Neural progenitor cell (in vitro differentiated cells): ENCODE measurements at regions not wholly inside any gene's neighbourhood (a gene's known extent, or its start where the extent isn't known, plus 50 kb on each side); places are given as distances from the start of the nearest gene placed in this dataset.

ENCODE experiments used
- DNase-seq: peaks from one replicate; pipeline ENCODE4 v3.0.0-alpha.2; 2016; ENCODE audit warnings: low spot score
- H2AFZ ChIP-seq: fragments of 200-600 bp; sonication (generic); replicated peaks from 2 replicates; pipeline ENCODE4 v1.6.1; 2016; ENCODE audit warnings: antibody characterized with exemption
- H3F3A ChIP-seq: fragments of 200-600 bp; sonication (generic); 2 replicates; pipeline ENCODE4 v1.6.1; 2016; ENCODE audit warnings: antibody characterized with exemption, low read depth
- H3K27ac ChIP-seq: fragments of 200-600 bp; sonication (generic); 2 replicates; pipeline ENCODE4 v1.5.1; 2016; ENCODE audit warnings: mild to moderate bottlenecking
- H3K27me3 ChIP-seq: fragments of 200-600 bp; sonication (generic); 2 replicates; pipeline ENCODE4 v1.6.1; 2016; ENCODE audit warnings: mild to moderate bottlenecking, moderate library complexity
- H3K36me3 ChIP-seq: fragments of 200-600 bp; sonication (generic); 2 replicates; pipeline ENCODE4 v1.5.1; 2016
- H3K4me1 ChIP-seq: fragments of 200-600 bp; sonication (generic); 2 replicates; pipeline ENCODE4 v1.6.1; 2016; ENCODE audit warnings: mixed run types
- H3K4me2 ChIP-seq: fragments of 200-600 bp; sonication (generic); 2 replicates; pipeline ENCODE4 v1.6.1; 2016
- H3K4me3 ChIP-seq: fragments of 200-600 bp; sonication (generic); 2 replicates; pipeline ENCODE4 v1.5.1; 2016
- H3K79me2 ChIP-seq: fragments of 200-600 bp; sonication (generic); 2 replicates; pipeline ENCODE4 v1.6.1; 2016; ENCODE audit warnings: low read depth
- H3K9ac ChIP-seq: fragments of 200-600 bp; sonication (generic); 2 replicates; pipeline ENCODE4 v1.6.1; 2016
- H3K9me3 ChIP-seq: fragments of 200-600 bp; sonication (generic); 2 replicates; pipeline ENCODE4 v1.5.1; 2016; ENCODE audit warnings: low read depth
- H4K20me1 ChIP-seq: fragments of 200-600 bp; sonication (generic); 2 replicates; pipeline ENCODE4 v1.6.1; 2016; ENCODE audit warnings: low read depth
- H3K27ac Mint-ChIP-seq: 3 replicates; pipeline ENCODE4 v1.8.0; 2021; ENCODE audit warnings: mixed read lengths
- H3K27me3 Mint-ChIP-seq: 2 replicates; pipeline ENCODE4 v1.8.0; 2022; ENCODE audit warnings: low read depth, mild to moderate bottlenecking, inconsistent platforms, moderate library complexity, mixed read lengths; ENCODE audit not compliant: insufficient read depth
- H3K36me3 Mint-ChIP-seq: 3 replicates; pipeline ENCODE4 v1.8.0; 2021; ENCODE audit warnings: mixed read lengths
- H3K4me1 Mint-ChIP-seq: 3 replicates; pipeline ENCODE4 v1.8.0; 2021; ENCODE audit warnings: mixed read lengths
- H3K4me3 Mint-ChIP-seq: 3 replicates; pipeline ENCODE4 v1.8.0; 2021; ENCODE audit warnings: mild to moderate bottlenecking, moderate library complexity, mixed read lengths
- H3K9me3 Mint-ChIP-seq: 3 replicates; pipeline ENCODE4 v1.8.0; 2020; ENCODE audit warnings: mixed read lengths
- EZH2 ChIP-seq: fragments of 200-600 bp; sonication (generic); IDR thresholded peaks from 2 replicates; pipeline ENCODE4 v1.6.1; 2017; ENCODE audit warnings: antibody characterized with exemption, mild to moderate bottlenecking, moderate library complexity
- EZH2phosphoT487 ChIP-seq: fragments of 200-600 bp; sonication (generic); IDR thresholded peaks from 2 replicates; pipeline ENCODE4 v1.6.1; 2017; ENCODE audit warnings: antibody characterized with exemption
- TF ChIP-seq, protein P1 (sequence below): fragments of 200-600 bp; sonication (generic); IDR thresholded peaks from 2 replicates; pipeline ENCODE4 v1.5.1; 2017; ENCODE audit warnings: antibody characterized with exemption, mild to moderate bottlenecking

DNA sequence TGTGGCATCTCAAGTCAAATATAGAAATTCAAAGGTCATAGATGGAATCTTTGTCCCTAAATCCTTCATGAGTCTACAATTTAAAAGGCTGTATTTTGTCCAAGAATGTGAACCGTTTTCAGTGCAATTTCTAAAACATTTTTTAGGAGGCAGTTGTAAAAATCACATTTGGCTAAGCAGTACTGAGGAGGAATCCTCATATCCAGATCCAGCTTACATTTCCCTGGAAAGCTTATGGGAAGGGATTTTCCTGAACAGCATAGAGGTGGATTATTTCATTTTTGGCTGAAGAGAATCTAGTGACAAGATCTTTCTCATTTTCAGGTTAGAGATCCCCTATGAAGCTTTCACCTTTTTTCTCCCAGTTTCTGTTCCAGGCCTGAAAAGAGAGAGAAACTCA is 178.4 kb downstream of the POLR2M start:
- H3K27me3 Mint-ChIP-seq = peaks cover 2% of the 10 kb centered on the region
- no peaks in the 10 kb centered on the region for H3K4me1 Mint-ChIP-seq
- no peaks in the 10 kb centered on the region for H3K9me3 Mint-ChIP-seq
- Histone ChIP-seq H3K27me3 (no peaks in the 10 kb centered on the region), H3K27ac (no peak overlapping the region), H3K9me3 (no peaks in the 10 kb centered on the region), H3F3A (no peaks in the 10 kb centered on the region), H3K4me3 (no peak overlapping the region), H4K20me1 (no peaks in the 10 kb centered on the region), H3K36me3 (no peaks in the 10 kb centered on the region), H3K4me1 (no peaks in the 10 kb centered on the region), H2AFZ (no peak overlapping the region), H3K4me2 (no peak overlapping the region), H3K9ac (no peak overlapping the region), H3K79me2 (no peaks in the 10 kb centered on the region)
- TF ChIP-seq, protein P1, sequence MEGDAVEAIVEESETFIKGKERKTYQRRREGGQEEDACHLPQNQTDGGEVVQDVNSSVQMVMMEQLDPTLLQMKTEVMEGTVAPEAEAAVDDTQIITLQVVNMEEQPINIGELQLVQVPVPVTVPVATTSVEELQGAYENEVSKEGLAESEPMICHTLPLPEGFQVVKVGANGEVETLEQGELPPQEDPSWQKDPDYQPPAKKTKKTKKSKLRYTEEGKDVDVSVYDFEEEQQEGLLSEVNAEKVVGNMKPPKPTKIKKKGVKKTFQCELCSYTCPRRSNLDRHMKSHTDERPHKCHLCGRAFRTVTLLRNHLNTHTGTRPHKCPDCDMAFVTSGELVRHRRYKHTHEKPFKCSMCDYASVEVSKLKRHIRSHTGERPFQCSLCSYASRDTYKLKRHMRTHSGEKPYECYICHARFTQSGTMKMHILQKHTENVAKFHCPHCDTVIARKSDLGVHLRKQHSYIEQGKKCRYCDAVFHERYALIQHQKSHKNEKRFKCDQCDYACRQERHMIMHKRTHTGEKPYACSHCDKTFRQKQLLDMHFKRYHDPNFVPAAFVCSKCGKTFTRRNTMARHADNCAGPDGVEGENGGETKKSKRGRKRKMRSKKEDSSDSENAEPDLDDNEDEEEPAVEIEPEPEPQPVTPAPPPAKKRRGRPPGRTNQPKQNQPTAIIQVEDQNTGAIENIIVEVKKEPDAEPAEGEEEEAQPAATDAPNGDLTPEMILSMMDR = no peak
- TF ChIP-seq EZH2phosphoT487 (no peak), EZH2 (no peak)
- H3K27ac Mint-ChIP-seq = no peak overlapping the region
- H3K36me3 Mint-ChIP-seq = no peaks in the 10 kb centered on the region
- no peak for DNase-seq
- H3K4me3 Mint-ChIP-seq = no peak overlapping the region

GRCh38 chr15:57885435-57885834 is 178.9 kb downstream of the POLR2M start:
- H3K9me3 Mint-ChIP-seq = no peaks in the 10 kb centered on the region

DNA sequence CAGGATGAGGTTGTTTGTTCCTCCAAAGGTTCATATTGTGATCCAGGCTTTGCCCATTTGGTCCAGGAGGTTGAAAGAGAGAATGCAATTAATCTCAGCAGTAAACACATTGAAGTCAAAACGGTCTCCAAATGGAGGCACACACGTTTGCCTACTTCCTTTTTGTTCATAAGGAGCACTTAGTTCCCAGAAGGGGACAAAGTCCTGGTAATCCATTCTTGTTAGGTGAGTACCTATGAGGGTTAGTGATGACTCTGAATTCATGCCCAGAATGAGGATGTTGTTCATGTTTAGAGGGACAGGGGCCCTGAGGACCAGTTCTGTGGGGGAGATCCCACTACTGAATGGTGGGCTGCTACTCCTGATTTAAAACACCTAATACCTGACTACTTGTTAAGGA is 177.7 kb downstream of the ALDH1A2 start:
- Mint-ChIP-seq H3K27me3 (no peaks in the 10 kb centered on the region), H3K9me3 (no peaks in the 10 kb centered on the region), H3K4me3 (no peak overlapping the region), H3K4me1 (no peaks in the 10 kb centered on the region), H3K36me3 (no peaks in the 10 kb centered on the region), H3K27ac (no peak overlapping the region)
- Histone ChIP-seq H3K27me3 (no peaks in the 10 kb centered on the region), H3K27ac (no peak overlapping the region), H3K9ac (no peak overlapping the region), H3K4me1 (no peaks in the 10 kb centered on the region), H3K9me3 (no peaks in the 10 kb centered on the region), H3K4me2 (no peak overlapping the region), H3K4me3 (no peak overlapping the region), H2AFZ (no peak overlapping the region), H3F3A (no peaks in the 10 kb centered on the region), H3K36me3 (no peaks in the 10 kb centered on the region), H3K79me2 (no peaks in the 10 kb centered on the region), H4K20me1 (no peaks in the 10 kb centered on the region)
- no peak for DNase-seq
- no peak for TF ChIP-seq EZH2
- TF ChIP-seq EZH2phosphoT487 = no peak
- TF ChIP-seq, protein P1 = no peak

More at GRCh38 chr15:57885435-57885834, 178.9 kb downstream of the POLR2M start:
- TF ChIP-seq EZH2phosphoT487 = no peak
- TF ChIP-seq EZH2 = no peak
- TF ChIP-seq, protein P1 = no peak
- Histone ChIP-seq H3F3A (no peaks in the 10 kb centered on the region), H3K4me3 (no peak overlapping the region), H3K9me3 (no peaks in the 10 kb centered on the region), H3K4me1 (no peaks in the 10 kb centered on the region), H4K20me1 (no peaks in the 10 kb centered on the region), H3K79me2 (no peaks in the 10 kb centered on the region), H3K36me3 (no peaks in the 10 kb centered on the region), H3K9ac (no peak overlapping the region), H3K27me3 (no peaks in the 10 kb centered on the region), H3K27ac (no peak overlapping the region), H3K4me2 (no peak overlapping the region), H2AFZ (no peak overlapping the region)
- no peak overlapping the region for H3K27ac Mint-ChIP-seq
- H3K4me3 Mint-ChIP-seq = no peak overlapping the region
- H3K4me1 Mint-ChIP-seq = no peaks in the 10 kb centered on the region
- H3K27me3 Mint-ChIP-seq = peaks cover 2% of the 10 kb centered on the region
- no peak for DNase-seq
- H3K36me3 Mint-ChIP-seq = no peaks in the 10 kb centered on the region

DNA sequence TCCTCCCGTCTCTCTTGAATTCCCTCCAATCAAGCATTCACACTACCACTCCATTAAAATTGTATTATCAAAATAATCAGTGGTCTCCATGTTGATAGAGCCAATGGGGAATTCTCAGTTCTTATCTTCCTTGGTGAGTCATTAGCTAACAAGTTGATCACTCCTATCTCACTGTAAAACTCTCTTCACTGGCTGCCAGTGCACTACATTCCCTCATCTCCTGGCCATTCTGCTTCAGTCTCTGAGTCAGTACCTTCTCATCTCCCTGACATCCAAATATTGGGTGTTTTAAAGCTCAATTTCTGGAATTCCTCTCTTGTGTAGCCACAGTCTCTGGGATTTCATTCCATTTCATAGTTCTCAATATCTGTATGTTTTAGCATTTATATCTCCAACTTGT is 175.2 kb downstream of the ALDH1A2 start:
- Histone ChIP-seq H3K9ac (no peak overlapping the region), H3K9me3 (no peaks in the 10 kb centered on the region), H3K27me3 (no peaks in the 10 kb centered on the region), H3K79me2 (no peaks in the 10 kb centered on the region), H3K4me3 (no peak overlapping the region), H3F3A (no peaks in the 10 kb centered on the region), H3K4me1 (no peaks in the 10 kb centered on the region), H3K27ac (no peak overlapping the region), H2AFZ (no peak overlapping the region), H3K36me3 (no peaks in the 10 kb centered on the region), H4K20me1 (no peaks in the 10 kb centered on the region), H3K4me2 (no peak overlapping the region)
- no peak for DNase-seq
- TF ChIP-seq EZH2 = no peak
- TF ChIP-seq EZH2phosphoT487 = no peak
- TF ChIP-seq, protein P1 = no peak
- H3K4me3 Mint-ChIP-seq = no peak overlapping the region
- no peaks in the 10 kb centered on the region for H3K9me3 Mint-ChIP-seq
- H3K36me3 Mint-ChIP-seq = no peaks in the 10 kb centered on the region
- H3K27ac Mint-ChIP-seq = no peak overlapping the region
- H3K27me3 Mint-ChIP-seq = no peaks in the 10 kb centered on the region
- no peaks in the 10 kb centered on the region for H3K4me1 Mint-ChIP-seq
